IMR-90 (cell line): ENCODE measurements at regions not wholly inside any gene's neighbourhood (a gene's known extent, or its start where the extent isn't known, plus 50 kb on each side); places are given as distances from the start of the nearest gene placed in this dataset.

Source experiments
- ATAC-seq: fragments of 200-7000 bp; cut with Tn5 transposase; 2 replicates; pipeline ENCODE4 v1.9.1; 2020; ENCODE audit warnings: low read depth, mild to moderate bottlenecking, moderate library complexity
- BruUV-seq: library from RNA; stranded (reverse); fragments of 400-500 nt; replicated peaks from 2 replicates; lab custom pipeline; 2021; lab: Mats Ljungman, UMichigan
- CTCF ChIA-PET: fragments of 300-600 bp; formaldehyde crosslinking; extraction: SDS; loops from one replicate; lab custom pipeline; 2021; ENCODE audit warnings: antibody characterized with exemption; lab: Yijun Ruan, JAX
- POLR2A ChIA-PET: fragments of 300-600 bp; sonication (Branson Sonifier 250); formaldehyde crosslinking; loops from one replicate; lab custom pipeline; 2022; ENCODE audit warnings: antibody characterized with exemption; ENCODE audit not compliant: unreplicated experiment; lab: Charles Lee
- DNase-seq: peaks from one replicate; pipeline ENCODE4 v3.0.0; 2013
- H2AFZ ChIP-seq: replicated peaks from 2 replicates; pipeline ENCODE3; 2013; ENCODE audit warnings: low read length, mild to moderate bottlenecking; ENCODE audit not compliant: poor library complexity
- H2AK5ac ChIP-seq: 2 replicates; pipeline ENCODE4 v1.6.1; 2013; ENCODE audit warnings: low read depth, low read length, inconsistent platforms
- H2AK9ac ChIP-seq: replicated peaks from 2 replicates; pipeline ENCODE3; 2013; ENCODE audit warnings: mild to moderate bottlenecking, low read depth, low read length, moderate library complexity; ENCODE audit not compliant: poor library complexity
- H2BK120ac ChIP-seq: 2 replicates; pipeline ENCODE4 v1.6.1; 2013; ENCODE audit warnings: low read depth, low read length, inconsistent platforms
- H2BK15ac ChIP-seq: 3 replicates; pipeline ENCODE4 v1.6.1; 2013; ENCODE audit warnings: low read depth, low read length, inconsistent platforms
- H2BK20ac ChIP-seq: 2 replicates; pipeline ENCODE4 v1.6.1; 2013; ENCODE audit warnings: low read depth, mild to moderate bottlenecking, inconsistent platforms, low read length, moderate library complexity
- H2BK5ac ChIP-seq: 2 replicates; pipeline ENCODE4 v1.6.1; 2013; ENCODE audit warnings: mild to moderate bottlenecking, low read depth, low read length, inconsistent platforms; ENCODE audit not compliant: poor library complexity, severe bottlenecking
- H3K14ac ChIP-seq: replicated peaks from 2 replicates; pipeline ENCODE4 v1.6.1; 2013; ENCODE audit warnings: low read depth, low read length, inconsistent platforms
- H3K18ac ChIP-seq: 2 replicates; pipeline ENCODE4 v1.6.1; 2013; ENCODE audit warnings: low read depth, low read length, control low read depth
- H3K23ac ChIP-seq: 2 replicates; pipeline ENCODE4 v1.6.1; 2013; ENCODE audit warnings: low read depth, low read length, inconsistent platforms
- H3K27ac ChIP-seq: 2 replicates; pipeline ENCODE4 v1.5.1; 2013; ENCODE audit warnings: mild to moderate bottlenecking, control low read depth, low read length; ENCODE audit not compliant: insufficient read depth
- H3K27me3 ChIP-seq: 2 replicates; pipeline ENCODE4 v1.6.1; 2013; ENCODE audit warnings: low read length; ENCODE audit not compliant: control insufficient read depth, insufficient read depth
- H3K36me3 ChIP-seq: 2 replicates; pipeline ENCODE4 v1.6.1; 2013; ENCODE audit warnings: low read length, mixed read lengths; ENCODE audit not compliant: control insufficient read depth, insufficient read depth
- H3K4ac ChIP-seq: 2 replicates; pipeline ENCODE4 v1.6.1; 2013; ENCODE audit warnings: low read depth, low read length, inconsistent platforms
- H3K4me1 ChIP-seq: 2 replicates; pipeline ENCODE4 v1.6.1; 2013; ENCODE audit warnings: low read length, mixed read lengths; ENCODE audit not compliant: control insufficient read depth, insufficient read depth
- H3K4me2 ChIP-seq: 2 replicates; pipeline ENCODE4 v1.6.1; 2013; ENCODE audit warnings: low read depth, mild to moderate bottlenecking, control low read depth, low read length, moderate library complexity
- H3K4me3 ChIP-seq: 2 replicates; pipeline ENCODE4 v1.5.1; 2013; ENCODE audit warnings: low read depth, mild to moderate bottlenecking, control low read depth, low read length, moderate library complexity; ENCODE audit not compliant: insufficient read depth
- H3K56ac ChIP-seq: 2 replicates; pipeline ENCODE4 v1.6.1; 2013; ENCODE audit warnings: low read length, inconsistent platforms; ENCODE audit not compliant: insufficient read depth; ENCODE audit errors: extremely low read depth
- H3K79me1 ChIP-seq, 2 experiments: 2 replicates each; pipeline ENCODE4 v1.6.1; 2013; ENCODE audit warnings: low read length in 2 of 2, inconsistent platforms in 1 of 2, low read depth in 1 of 2
- H3K9ac ChIP-seq: 2 replicates; pipeline ENCODE4 v1.6.1; 2013; ENCODE audit warnings: low read depth, low read length, control low read depth
- H3K9me1 ChIP-seq: 2 replicates; pipeline ENCODE4 v1.6.1; 2013; ENCODE audit warnings: low read length, inconsistent platforms; ENCODE audit not compliant: insufficient read depth
- H3K9me3 ChIP-seq: 2 replicates; pipeline ENCODE4 v1.6.1; 2013; ENCODE audit warnings: low read length; ENCODE audit not compliant: control insufficient read depth, insufficient read depth
- H4K20me1 ChIP-seq: 2 replicates; pipeline ENCODE4 v1.6.1; 2013; ENCODE audit warnings: low read length, inconsistent platforms; ENCODE audit not compliant: insufficient read depth
- H4K5ac ChIP-seq: 2 replicates; pipeline ENCODE4 v1.6.1; 2013; ENCODE audit warnings: mild to moderate bottlenecking, low read depth, low read length, control low read depth
- H4K8ac ChIP-seq, 2 experiments: 2 replicates each; pipeline ENCODE4 v1.6.1; 2013; ENCODE audit warnings: low read depth in 2 of 2, low read length in 2 of 2, control low read depth in 1 of 2, inconsistent platforms in 1 of 2
- H4K91ac ChIP-seq: 2 replicates; pipeline ENCODE4 v1.6.1; 2013; ENCODE audit warnings: low read depth, low read length, inconsistent platforms; ENCODE audit not compliant: insufficient read depth
- BHLHE40 ChIP-seq: fragments of 150-350 bp; IDR thresholded peaks from 2 replicates; pipeline ENCODE4 v1.6.1; 2016; ENCODE audit warnings: mild to moderate bottlenecking, low read depth, low read length
- MAZ ChIP-seq: IDR thresholded peaks from 2 replicates; pipeline ENCODE4 v1.6.1; 2012; ENCODE audit warnings: low read depth, mild to moderate bottlenecking, low read length, improper control_type of control experiment, moderate library complexity, borderline replicate concordance
- NFE2L2 ChIP-seq: fragments of 150-350 bp; IDR thresholded peaks from 2 replicates; pipeline ENCODE4 v1.6.1; 2016; ENCODE audit warnings: low read depth, mild to moderate bottlenecking, low read length
- WGBS, 2 experiments: methylation state at CpG; one replicate each; pipeline versions ENCODE4 v1.1.5 to v1.1.7; 2013; ENCODE audit warnings: missing lambda C conversion rate in 2 of 2; ENCODE audit not compliant: insufficient read length in 1 of 2; ENCODE audit errors: extremely low coverage in 2 of 2; 5-methylcytosine and 5-hydroxymethylcytosine counted together
- dilution Hi-C: fragments of 300-500 bp; cut with HindIII; formaldehyde crosslinking; loops from one replicate; pipeline ENCODE4 v1.14.3; 2018; ENCODE audit warnings: low sequenced_read_pairs; ENCODE audit not compliant: unreplicated experiment
- in situ Hi-C: fragments of 300-500 bp; cut with MboI; formaldehyde crosslinking; loops from 3 replicates; pipeline ENCODE4 v1.14.3; 2019; ENCODE audit warnings: low sequenced_read_pairs, inconsistent platforms, mixed read lengths
- intact Hi-C: fragments of 100-400 bp; cut with micrococcal nuclease; formaldehyde crosslinking; loops from 2 replicates; pipeline ENCODE4 v1.10.0; 2022
- TF ChIP-seq, protein P1 (sequence below): fragments of 150-350 bp; IDR thresholded peaks from 2 replicates; pipeline ENCODE4 v1.6.1; 2017; ENCODE audit warnings: mild to moderate bottlenecking, antibody characterized with exemption, low read length, low read depth
- TF ChIP-seq, protein P2 (sequence below): conservative IDR thresholded peaks from 2 replicates; pipeline ENCODE4 v1.5.1; 2012; ENCODE audit warnings: mild to moderate bottlenecking, low read depth, low read length, improper control_type of control experiment

DNA sequence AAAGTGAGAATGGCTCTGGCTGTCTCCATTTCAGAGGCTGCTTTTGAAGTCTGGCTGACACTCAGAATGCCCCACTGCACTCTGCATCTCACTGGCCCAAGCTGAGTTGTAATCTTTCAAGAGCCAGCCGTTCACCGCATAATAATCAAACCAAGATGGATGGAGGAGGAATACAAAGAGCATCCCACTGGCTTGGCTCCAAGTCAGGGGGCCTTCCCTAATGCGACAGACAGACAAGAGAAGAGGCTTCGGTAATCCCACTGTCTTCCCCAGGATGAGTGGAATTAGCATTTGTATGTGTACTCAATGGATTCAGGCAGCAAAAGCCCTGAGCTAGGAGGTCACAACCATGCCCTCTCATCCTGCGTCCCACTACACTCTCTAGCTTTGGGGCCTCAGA lies 68.0 kb downstream of the CBLN1 start:
- DNase-seq = no peak
- Histone ChIP-seq H2BK15ac (no peak overlapping the region), H3K56ac (no peak overlapping the region), H3K14ac (no peak overlapping the region), H2BK20ac (no peak overlapping the region), H2AK5ac (no peak overlapping the region), H3K27me3 (no peaks in the 10 kb centered on the region), H3K27ac (no peak overlapping the region), H2BK5ac (no peak overlapping the region), H3K4me2 (no peak overlapping the region), H4K20me1 (no peaks in the 10 kb centered on the region), H4K5ac (no peak overlapping the region), H2AFZ (no peak overlapping the region), H2AK9ac (no peak overlapping the region), H3K4me3 (no peak overlapping the region), H4K91ac (no peak overlapping the region), H3K4me1 (no peaks in the 10 kb centered on the region), H4K8ac (no peak overlapping the region), H3K36me3 (no peaks in the 10 kb centered on the region), H2BK120ac (no peak overlapping the region), H3K9me1 (no peaks in the 10 kb centered on the region), H3K9me3 (no peaks in the 10 kb centered on the region), H3K23ac (no peak overlapping the region), H3K4ac (no peak overlapping the region), H3K9ac (no peak overlapping the region), H3K79me1 (no peaks in the 10 kb centered on the region), H3K18ac (no peak overlapping the region)
- dilution Hi-C loops (no loop called here), in situ Hi-C loops (no loop called here), intact Hi-C loops (no loop called here)
- BruUV-seq = no TSS peak
- ChIA-PET CTCF (no interaction called here), POLR2A (no interaction called here)
- WGBS, 2 experiments = no CpG with 5 or more reads among the region's 5 CpGs
- TF ChIP-seq NFE2L2 (no peak), MAZ (no peak), BHLHE40 (no peak)
- TF ChIP-seq, protein P1, sequence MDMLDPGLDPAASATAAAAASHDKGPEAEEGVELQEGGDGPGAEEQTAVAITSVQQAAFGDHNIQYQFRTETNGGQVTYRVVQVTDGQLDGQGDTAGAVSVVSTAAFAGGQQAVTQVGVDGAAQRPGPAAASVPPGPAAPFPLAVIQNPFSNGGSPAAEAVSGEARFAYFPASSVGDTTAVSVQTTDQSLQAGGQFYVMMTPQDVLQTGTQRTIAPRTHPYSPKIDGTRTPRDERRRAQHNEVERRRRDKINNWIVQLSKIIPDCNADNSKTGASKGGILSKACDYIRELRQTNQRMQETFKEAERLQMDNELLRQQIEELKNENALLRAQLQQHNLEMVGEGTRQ = no peak
- TF ChIP-seq, protein P2, sequence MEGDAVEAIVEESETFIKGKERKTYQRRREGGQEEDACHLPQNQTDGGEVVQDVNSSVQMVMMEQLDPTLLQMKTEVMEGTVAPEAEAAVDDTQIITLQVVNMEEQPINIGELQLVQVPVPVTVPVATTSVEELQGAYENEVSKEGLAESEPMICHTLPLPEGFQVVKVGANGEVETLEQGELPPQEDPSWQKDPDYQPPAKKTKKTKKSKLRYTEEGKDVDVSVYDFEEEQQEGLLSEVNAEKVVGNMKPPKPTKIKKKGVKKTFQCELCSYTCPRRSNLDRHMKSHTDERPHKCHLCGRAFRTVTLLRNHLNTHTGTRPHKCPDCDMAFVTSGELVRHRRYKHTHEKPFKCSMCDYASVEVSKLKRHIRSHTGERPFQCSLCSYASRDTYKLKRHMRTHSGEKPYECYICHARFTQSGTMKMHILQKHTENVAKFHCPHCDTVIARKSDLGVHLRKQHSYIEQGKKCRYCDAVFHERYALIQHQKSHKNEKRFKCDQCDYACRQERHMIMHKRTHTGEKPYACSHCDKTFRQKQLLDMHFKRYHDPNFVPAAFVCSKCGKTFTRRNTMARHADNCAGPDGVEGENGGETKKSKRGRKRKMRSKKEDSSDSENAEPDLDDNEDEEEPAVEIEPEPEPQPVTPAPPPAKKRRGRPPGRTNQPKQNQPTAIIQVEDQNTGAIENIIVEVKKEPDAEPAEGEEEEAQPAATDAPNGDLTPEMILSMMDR = no peak
- ATAC-seq = no peak
